ENCODE measurements at regions not wholly inside any gene's neighbourhood (a gene's known extent, or its start where the extent isn't known, plus 50 kb on each side); places are given as distances from the start of the nearest gene placed in this dataset.

DNA sequence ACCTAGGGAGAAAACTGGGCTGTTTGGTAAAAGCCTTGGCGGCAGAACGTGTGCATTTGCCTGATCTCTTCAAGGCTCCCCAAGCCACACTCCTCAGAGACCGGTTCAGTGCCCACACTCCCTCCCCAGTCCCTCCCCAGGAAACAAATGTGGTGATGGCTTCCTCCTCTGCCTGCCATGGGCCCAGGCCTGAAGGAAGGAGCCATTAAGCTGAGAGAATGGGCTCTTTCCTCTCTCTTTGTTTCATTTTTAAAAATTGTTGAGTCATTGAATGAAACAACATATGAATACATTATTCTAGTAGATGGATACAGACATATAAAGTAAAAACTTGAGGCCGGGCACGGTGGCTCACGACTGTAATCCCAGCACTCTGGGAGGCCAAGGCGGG lies 50.6 kb upstream of the YWHAQ start:
- no peak for DNase-seq

DNA sequence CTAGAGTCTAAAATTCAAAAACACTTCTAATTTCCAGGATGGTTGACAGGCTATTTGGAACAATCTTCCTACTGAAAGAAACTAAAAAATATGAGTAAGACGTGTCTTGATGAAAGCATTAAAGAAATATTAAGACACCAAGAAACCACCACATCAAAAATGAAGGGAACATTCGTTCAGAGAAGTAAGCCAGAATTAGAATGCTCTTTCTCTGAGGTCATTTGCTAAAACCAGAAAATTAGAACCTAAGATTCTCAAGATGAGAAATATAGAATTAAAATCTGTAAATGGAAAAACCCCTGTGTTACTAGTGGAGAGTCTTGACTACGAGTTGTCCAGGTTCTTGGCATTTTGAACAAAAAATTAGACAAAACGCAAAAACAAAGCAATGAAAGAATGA lies 54.8 kb upstream of the YWHAQ start:
- no peak for DNase-seq

DNA sequence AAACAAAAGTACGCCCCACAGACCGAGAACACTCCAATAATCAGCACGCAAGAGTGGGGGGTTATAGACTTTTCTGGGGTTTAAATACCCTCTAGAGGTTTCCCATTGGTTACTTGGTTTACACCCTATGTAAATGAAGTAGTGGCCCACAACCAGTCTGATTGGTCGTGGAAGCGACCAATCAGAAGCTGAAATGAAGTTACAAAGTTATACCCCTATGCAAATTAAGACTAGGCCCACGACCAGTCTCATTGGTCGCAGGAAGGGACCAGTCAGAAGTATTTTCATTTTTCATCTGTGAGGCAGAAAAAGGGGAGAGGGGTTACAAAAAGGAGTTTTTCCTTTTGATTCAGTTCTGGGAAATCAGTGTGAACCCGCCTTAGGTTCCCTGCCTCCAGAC lies 55.3 kb upstream of the YWHAQ start:
- no peak for DNase-seq

DNA sequence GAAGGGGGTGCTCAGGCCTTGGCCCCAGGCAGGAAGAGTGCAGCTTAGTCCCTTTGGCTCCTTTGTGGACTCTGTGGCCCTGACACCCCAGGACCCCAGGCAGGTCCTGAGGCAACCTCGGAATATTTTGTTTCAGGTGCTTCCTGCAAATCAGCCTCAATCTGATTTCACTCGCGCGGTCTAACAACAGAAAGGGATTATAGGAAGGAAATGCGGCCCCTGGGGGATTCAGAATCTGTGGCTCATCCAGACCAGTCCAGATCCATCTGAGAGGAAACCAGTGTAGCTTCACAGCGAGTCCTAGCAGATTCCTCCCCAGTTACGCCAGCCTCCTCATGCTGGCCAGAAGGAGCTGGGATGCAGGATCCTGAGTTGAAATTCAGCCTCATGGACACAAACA lies 59.5 kb upstream of the YWHAQ start:
- DNase-seq, result no peak

DNA sequence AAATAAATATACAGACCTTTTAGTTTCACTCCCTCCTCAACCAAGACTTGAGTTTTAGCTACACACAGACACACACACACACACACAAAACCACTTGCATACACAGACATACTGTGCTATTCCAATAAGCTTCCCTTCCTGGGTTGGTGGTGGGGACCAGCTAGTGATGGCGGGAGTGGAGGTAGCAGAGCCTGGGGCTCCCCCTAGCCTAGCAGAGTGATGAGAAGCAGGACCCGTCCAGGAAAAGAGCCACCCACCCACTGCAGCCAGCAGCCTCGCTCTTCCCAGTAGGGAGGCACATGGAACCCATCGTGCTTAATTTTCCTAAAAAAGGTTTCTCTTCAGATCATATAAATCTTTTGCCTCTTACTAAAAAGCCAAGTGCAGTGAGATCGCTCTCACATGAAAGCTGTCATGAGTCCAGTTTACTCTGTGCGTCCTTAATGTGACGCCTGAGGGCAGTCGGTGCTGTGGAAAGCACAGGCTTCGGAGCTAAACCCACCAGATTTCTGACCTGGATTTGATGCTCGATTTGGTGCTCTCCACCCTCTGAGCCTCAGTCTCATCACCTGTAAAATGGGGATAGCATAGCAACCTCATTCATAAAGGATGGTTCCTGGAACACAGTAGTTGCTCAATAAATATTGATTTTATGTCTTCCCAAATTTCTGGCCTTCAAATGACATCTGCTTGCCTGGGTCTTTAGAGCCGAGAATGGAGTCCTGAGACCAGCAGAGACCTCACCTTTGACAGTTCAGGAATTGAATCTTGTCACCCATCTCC lies 60.1 kb upstream of the YWHAQ start:
- DNase-seq, result no peak

DNA sequence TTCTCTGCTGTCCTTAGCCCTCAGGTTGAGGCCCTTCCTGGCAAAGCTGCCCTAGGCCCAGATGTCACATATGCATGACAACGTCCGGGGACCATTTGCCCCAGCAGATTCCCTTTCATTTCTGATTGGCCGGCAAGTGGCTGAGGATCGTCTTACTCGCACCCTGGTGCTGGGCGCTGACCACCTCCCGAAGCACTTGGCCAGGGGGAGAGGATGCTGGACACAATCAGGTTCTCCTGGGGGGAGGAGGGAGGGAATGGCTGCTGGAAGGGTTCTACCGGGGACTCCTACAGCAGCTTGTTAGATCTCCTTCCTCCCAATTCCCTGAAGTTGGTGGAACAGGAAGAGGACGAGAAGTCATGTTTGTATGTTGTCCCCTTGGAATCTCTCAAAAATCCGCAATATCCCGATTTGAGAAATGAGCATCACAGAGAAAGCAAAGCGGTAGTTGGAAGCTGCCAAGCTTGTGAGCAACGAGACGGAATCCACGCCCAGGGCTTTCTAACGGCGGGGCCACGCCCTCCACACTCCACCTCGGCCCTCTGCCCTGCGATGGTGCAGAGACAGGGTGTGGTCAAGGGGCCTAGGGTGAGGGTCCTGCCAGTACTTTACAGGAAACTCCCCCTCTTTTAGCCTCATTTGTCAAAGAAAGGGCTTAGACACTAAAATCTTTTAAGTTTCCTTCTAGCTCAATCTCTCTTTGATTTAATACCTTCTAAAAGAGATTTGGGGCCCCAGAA lies 61.8 kb upstream of the YWHAQ start:
- DNase-seq, result no peak

DNA sequence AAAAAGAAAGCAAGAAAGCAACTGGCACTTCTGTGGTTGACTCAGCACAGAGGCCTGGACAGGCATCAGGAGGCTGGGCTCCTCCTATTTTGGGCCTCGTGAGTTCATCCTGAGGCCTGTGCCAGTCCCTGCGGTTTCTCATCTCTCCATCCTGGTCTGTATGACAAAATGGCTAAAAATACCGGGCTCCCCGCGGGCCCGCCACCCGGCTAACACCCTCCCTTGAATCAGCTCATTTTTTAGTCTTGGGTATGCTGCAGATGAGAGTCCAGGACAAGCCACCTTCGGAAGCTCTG lies 62.3 kb upstream of the YWHAQ start:
- DNase-seq, result no peak

DNA sequence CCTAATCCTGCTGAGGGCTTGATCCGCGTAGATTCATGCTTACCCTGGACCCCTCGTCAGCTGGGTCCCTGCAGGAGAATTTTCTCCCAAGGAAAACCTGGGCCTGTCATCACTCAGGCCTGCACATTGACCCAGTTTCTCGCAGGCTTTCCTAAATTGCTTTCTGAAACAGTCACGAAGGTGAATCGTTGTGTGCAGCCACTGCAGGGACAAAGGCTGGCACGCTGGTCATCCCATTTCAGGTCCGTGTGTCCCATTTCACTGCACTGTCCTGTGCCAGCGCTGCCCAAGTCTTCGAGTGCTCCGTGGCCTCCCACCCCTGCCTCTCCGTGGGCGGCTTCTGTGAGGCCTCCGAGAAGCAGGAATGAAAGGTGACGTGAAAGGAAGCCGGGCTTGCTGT lies 62.8 kb upstream of the YWHAQ start:
- DNase-seq, result no peak

DNA sequence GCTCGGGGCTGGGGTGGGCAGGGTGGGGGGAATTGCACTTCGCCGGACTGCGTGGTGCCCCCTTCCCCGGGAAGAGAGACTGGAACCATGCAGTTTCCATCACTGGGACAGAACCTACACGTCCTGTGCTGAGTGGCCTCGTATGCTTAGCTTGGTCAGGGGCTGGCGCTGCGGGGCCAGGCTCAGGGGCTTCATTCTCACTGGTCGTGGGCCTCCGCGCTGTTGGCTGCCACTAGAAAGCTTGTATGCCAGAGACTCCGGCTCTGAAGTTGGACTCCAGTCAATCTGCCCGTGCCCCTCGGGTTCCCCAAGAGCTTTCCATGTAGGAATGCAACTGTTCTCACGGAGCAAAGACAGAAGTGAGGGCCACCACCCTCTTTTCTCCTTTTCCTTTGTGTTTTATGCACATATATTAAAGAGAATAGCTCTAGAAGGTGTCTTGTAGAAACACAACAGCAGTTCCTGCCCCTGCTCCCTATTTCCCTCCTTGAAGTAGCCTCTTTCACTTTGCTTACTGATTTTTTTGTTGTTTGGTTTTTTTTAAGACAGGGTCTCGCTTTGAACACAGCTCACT lies 64.0 kb upstream of the YWHAQ start:
- DNase-seq, result no peak

DNA sequence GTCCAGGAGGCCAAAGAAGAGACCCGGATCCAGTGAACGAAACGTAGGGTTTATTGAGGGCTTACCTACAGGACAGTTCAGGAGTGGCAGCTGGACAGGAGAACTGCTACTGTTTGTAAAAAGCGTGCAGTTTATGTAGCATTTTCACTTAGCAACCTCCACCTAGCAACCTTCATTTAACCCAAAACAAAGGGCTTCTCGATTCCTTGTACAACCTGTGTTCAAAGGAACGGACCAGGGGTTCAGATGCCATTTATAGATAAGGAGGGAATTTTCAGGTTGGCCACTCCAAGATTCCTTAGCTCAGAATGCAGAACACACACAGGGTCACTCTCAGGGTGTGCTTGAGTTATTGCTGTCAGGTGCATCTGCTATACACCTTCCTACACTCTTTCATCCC lies 65.1 kb upstream of the YWHAQ start:
- no peak for DNase-seq

DNA sequence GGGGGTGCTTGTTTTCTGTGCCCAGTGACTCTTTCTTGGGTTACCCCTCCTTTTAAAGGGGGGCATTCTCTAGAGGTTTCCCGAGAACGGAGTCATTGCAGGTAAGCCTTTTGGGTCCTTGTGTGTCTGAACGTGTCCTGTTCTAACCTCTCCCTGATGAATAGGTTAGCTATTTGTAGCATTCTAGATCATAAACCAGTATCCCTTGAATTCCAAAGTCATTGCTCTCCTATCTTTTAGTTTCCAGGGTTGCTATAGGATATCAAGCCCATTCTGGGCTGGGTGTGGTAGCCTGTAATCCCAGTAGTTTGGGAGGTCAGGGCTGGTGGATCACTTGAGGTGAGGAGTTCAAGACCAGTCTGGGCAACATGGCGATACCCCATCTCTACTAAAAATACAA lies 65.9 kb upstream of the YWHAQ start:
- DNase-seq, result no peak

DNA sequence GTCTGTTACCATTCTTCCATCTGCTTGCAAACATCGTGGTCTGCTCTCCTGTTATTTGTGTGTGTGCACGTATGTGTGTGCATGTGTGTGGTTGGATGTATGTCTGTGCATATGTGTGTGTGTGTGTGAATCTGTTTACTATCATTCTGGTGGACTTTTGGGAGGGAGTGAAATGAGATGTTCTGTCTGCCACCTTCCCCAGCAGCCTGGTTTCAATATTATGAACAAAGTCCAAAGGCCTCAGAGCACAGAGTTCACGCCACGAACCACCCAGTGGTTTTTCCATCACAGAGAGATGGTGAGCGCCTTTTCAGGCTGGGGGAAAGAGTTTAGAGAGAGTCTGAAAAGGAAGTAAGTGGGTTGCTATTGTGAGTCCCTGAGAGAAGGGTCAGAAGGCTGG lies 67.1 kb upstream of the YWHAQ start:
- DNase-seq, result no peak

DNA sequence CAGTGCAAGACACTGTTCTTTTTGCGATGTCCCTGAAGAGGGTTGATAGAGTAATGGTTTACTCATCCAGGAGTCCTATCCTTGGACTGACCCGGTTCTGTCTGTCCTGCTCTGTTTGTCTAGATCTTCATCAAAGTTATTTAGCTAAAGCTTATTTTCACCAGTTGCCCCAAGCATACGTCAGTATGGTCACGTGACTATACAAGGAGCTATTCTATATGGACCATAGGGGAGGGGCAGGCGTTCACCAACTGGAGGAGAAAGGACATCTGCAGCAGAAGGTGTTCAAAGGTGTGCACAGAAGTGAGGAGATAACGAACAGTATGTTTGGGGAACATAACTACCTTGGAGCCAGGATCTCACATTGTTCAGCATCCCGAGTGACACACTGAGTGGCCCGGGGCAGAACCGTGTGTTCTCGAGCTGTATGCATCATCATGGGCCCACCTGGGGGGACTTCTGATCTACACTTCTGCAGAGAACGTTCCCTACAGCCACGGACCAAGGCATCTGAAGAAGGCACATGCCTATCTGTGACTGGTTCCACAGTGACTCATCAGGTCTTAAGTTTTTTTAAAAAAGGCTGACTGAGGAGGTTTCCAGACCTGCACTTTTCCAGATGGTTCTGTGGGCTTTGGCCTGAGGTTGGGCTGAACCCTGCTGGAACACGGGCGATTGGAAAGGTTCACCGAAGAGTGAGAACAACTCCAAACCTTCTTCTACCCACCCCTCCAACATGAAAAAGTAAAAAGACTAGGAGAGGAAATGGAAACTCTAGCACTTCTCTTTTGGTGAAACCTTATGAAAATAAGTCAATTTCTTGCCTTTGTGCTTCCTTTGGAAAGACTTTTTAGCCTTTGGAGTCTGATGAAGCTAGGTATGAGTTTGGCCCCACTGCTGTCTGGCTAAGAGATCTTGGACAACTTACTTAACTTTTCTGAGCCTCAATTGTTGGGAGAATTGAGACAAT lies 68.6 kb upstream of the YWHAQ start:
- DNase-seq, result no peak

DNA sequence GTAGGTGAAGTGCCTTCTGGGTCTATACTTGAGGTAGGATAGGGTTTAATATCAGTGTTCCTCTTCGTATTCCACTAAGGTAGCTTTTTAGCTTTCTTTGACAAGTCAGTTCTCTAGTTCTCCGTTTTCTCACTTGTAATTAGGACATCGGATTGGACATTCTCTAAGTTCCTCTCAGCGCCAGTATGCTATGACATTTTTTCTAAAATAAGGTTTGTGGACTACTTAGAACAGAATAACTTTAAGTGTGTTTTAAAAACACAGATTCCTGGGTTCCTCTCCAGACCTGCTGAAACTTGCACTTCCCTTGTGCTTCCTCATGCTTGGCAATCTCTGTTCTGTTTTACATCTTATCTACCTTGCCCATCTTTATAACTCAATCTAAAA lies 69.3 kb upstream of the YWHAQ start:
- no peak for DNase-seq

DNA sequence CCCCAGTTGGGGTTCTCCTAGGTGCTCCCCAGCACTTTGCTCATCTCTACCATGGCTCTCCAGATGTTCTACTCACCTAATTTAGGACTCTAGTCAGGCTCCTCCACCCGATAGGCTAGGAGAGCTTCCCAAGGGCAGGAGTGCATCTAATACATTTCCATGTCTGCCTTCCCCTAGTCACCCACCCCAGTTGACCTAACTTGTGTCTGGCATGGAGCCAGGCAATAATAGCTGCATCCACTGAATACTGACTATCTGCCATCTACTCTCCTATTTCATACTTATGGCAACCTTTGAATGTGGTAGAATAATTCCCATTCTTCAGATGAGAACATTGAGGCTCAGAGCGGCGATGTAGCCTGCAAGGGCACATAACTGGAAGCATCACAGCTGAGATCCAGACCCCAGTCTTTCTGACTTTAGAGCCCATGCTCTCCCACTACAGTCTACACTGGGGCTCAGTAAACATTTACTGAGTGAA lies 71.8 kb upstream of the YWHAQ start:
- DNase-seq, result no peak

DNA sequence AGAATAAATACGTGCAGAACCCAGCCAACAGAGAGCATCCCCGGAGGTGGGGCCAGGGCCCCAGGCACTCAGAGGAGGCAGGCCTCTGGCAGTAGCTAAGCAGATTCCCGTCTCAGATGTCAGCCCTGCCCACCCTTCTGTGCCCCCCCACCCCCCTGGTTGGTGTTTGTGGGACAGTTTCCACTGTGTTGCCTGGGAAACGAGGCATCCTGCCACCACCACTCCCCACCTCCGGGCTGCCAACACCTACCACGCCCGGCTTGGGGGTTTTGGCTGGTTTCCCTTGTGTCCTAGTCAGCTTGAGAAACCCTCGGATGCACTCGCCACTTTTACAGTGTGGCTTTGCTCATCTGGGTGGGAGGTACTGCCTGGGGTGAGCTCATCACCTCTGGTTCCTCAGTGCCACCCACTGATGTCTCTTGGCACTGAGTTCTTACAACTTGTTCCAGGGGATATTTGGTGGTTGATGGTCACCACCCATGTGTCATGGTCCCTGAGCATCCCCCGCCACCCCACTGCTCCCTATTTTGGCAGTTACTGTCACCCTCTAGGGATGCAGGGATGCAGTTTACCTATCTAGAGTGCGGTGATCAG lies 72.4 kb upstream of the YWHAQ start:
- DNase-seq, result peak; percentile 77

DNA sequence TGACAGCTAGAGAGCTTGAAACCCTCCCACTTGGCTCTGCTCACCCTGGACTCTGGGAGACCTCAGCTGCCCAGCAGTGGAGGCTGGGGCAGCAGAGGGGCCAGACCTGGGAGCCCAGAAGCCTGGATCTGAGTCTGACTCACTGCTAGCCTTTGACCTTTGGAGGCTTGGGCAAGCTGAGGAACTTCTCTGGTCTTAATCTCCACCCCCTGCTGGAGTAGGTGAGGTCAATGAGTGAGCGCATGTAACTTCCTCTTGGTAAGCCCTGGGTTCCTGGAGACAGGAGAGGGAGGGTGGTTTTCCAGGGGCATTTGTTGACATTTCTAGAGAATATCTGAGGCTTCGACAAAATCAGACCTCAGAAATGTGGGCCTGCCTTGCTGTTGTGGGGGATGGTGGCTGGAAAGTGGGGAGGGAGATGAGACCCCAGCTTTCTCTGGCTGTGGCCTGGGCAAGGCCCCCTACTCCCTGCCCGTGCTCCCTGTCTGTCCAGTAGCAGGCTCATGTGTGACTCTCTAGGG lies 73.0 kb upstream of the YWHAQ start:
- no peak for DNase-seq

DNA sequence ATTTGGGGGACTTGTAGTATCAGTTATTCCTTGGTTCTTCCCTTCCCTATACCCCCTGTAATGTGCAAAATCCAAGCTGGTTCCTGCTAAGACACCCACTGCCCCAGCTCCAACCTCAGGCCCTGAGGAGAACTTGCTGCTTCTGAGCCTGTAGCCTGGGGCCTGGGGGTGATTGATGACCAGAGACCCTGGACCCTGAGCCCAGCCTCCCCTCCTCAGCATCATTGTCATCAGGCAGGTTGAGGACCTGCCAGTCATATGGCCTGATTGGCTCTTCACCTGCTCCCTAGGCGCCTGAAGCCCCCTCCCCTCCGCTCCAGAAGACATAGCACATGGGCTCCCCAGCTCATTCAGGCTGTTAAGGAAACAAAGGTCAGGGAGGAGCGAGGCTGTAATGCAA lies 73.8 kb upstream of the YWHAQ start:
- no peak for DNase-seq

DNA sequence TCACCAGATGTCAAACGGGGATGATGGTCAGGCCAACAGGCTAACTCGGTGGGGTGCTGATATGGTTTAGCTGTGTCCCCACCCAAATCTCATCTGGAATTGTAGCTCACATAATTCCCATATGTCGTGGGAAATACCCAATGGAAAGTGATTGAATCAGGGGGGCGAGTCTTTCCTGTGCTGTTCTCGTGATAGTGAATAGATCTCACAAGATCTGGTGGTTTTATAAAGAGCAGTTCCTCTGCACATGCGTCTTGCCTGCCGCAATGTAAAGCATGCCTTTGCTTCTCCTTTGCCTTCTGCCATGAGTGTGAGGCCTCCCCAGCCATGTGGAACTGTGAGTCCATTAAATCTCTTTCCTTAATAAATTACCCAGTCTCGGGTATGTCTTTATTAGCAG lies 74.4 kb upstream of the YWHAQ start:
- no peak for DNase-seq

DNA sequence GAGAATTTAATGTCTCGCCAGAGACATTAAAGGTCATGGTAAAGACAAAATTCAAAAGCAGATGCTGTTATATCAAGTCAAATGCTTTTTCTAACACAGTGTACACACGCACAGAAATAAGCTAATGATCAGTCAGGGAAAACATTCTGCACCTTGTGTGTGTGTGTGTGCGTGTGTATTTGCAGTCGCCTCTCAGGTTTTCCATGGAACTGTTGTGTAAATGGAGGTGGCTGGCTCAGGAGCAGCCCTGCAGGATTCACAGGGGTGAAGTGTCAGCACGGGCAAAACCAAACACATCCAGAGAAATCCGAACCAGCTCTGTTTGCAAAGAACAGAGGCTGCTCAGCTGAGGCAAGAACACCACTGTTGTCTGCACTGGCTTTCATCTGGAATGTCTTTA lies 76.2 kb upstream of the YWHAQ start:
- peak; percentile 20 for DNase-seq

DNA sequence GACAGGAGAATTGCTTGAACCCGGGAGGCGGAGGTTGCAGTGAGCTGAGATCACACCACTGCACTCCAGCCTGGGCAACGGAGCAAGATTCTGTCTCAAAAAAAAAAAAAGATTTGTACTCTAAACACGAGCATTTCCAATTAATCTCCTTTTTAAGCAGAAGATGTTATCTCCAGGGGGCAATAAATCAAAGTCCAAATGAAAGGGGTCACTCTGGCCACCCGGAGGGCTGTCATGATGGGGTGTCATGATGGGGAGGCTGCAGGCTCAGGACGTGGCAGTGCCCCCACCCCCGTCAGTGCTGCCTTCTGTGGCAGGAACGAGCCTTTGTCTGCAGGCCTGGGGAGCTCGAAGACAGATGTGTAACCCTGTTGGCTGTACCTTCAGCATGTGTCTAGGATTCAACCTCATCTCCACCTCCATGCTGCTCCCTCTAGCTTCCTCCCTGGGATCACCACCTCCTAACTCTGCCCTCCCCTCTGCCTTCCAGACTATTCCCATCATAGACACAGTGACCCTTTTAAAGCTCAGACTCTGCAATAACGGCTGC lies 76.9 kb upstream of the YWHAQ start:
- DNase-seq, result no peak
